ENCODE measurements at regions not wholly inside any gene's neighbourhood (a gene's known extent, or its start where the extent isn't known, plus 50 kb on each side); places are given as distances from the start of the nearest gene placed in this dataset.
"Not testable (repeated sequence)": the region's sequence is repeated elsewhere in the genome, so short reads cannot be mapped to it uniquely, and the experiment has no call there.

GRCh38 chr1:228842094-228842775, 107.0 kb downstream of the RHOU start:
- no peak for DNase-seq (ENCODE audit: extremely low spot score, unreplicated experiment)
- peaks cover 9% of the 10 kb centered on the region for H3K36me3 Mint-ChIP-seq
- H3K4me1 Mint-ChIP-seq (ENCODE audit: unreplicated experiment) = peaks cover 35% of the 10 kb centered on the region
- H3K9me3 Mint-ChIP-seq = peaks cover 5% of the 10 kb centered on the region
- H3K27me3 Mint-ChIP-seq = no peaks in the 10 kb centered on the region
- peak overlapping the region; percentile 68 for H3K27ac Mint-ChIP-seq
- peak overlapping the region; percentile 47 for H3K4me3 Mint-ChIP-seq
- TF ChIP-seq CTCF (conservative IDR thresholded peaks at IDR 0.05) = no peak

- no peak for DNase-seq (ENCODE audit: extremely low spot score, unreplicated experiment)
- no peak overlapping the region for H3K27ac Mint-ChIP-seq
- peaks cover 9% of the 10 kb centered on the region for H3K36me3 Mint-ChIP-seq
- no peaks in the 10 kb centered on the region for H3K27me3 Mint-ChIP-seq
- no peak for TF ChIP-seq CTCF (conservative IDR thresholded peaks at IDR 0.05)
- H3K4me3 Mint-ChIP-seq = no peak overlapping the region
- peaks cover 34% of the 10 kb centered on the region for H3K4me1 Mint-ChIP-seq (ENCODE audit: unreplicated experiment)
- peaks cover 5% of the 10 kb centered on the region for H3K9me3 Mint-ChIP-seq
Measured at GRCh38 chr1:228845101-228845500, 109.8 kb downstream of the RHOU start.

GRCh38 chr1:228846952-228847351, 111.7 kb downstream of the RHOU start:
- H3K27me3 Mint-ChIP-seq = no peaks in the 10 kb centered on the region
- no peak overlapping the region for H3K27ac Mint-ChIP-seq
- peaks cover 32% of the 10 kb centered on the region for H3K4me1 Mint-ChIP-seq (ENCODE audit: unreplicated experiment)
- DNase-seq (ENCODE audit: extremely low spot score, unreplicated experiment) = no peak
- peaks cover 9% of the 10 kb centered on the region for H3K36me3 Mint-ChIP-seq
- no peak for TF ChIP-seq CTCF (conservative IDR thresholded peaks at IDR 0.05)
- H3K4me3 Mint-ChIP-seq = no peak overlapping the region
- H3K9me3 Mint-ChIP-seq = peaks cover 5% of the 10 kb centered on the region

- not testable (repeated sequence) for H3K4me3 Mint-ChIP-seq; H3K27me3 Mint-ChIP-seq; H3K27ac Mint-ChIP-seq; H3K9me3 Mint-ChIP-seq; DNase-seq (ENCODE audit: extremely low spot score, unreplicated experiment); H3K36me3 Mint-ChIP-seq
- H3K4me1 Mint-ChIP-seq (ENCODE audit: unreplicated experiment) = peaks cover 30% of the 10 kb centered on the region
Measured at GRCh38 chr1:228847451-228847850, 112.2 kb downstream of the RHOU start.

- TF ChIP-seq CTCF (conservative IDR thresholded peaks at IDR 0.05) = no peak
- Mint-ChIP-seq H3K27ac (no peak overlapping the region), H3K4me1 (ENCODE audit: unreplicated experiment) (peaks cover 25% of the 10 kb centered on the region), H3K36me3 (peaks cover 4% of the 10 kb centered on the region), H3K9me3 (no peaks in the 10 kb centered on the region), H3K27me3 (no peaks in the 10 kb centered on the region), H3K4me3 (no peak overlapping the region)
- no peak for DNase-seq (ENCODE audit: extremely low spot score, unreplicated experiment)
Measured at GRCh38 chr1:228848406-228848805, 113.1 kb downstream of the RHOU start.

GRCh38 chr1:228849011-228849541, 113.8 kb downstream of the RHOU start:
- Mint-ChIP-seq H3K9me3 (no peaks in the 10 kb centered on the region), H3K4me1 (ENCODE audit: unreplicated experiment) (peaks cover 25% of the 10 kb centered on the region), H3K27me3 (no peaks in the 10 kb centered on the region), H3K27ac (peak overlapping the region; percentile 82), H3K4me3 (no peak overlapping the region), H3K36me3 (peaks cover 4% of the 10 kb centered on the region)
- TF ChIP-seq CTCF (conservative IDR thresholded peaks at IDR 0.05) = no peak
- no peak for DNase-seq (ENCODE audit: extremely low spot score, unreplicated experiment)

Data from type B pancreatic cell (in vitro differentiated cells).